ENCODE measurements at regions not wholly inside any gene's neighbourhood (a gene's known extent, or its start where the extent isn't known, plus 50 kb on each side); places are given as distances from the start of the nearest gene placed in this dataset.

DNA sequence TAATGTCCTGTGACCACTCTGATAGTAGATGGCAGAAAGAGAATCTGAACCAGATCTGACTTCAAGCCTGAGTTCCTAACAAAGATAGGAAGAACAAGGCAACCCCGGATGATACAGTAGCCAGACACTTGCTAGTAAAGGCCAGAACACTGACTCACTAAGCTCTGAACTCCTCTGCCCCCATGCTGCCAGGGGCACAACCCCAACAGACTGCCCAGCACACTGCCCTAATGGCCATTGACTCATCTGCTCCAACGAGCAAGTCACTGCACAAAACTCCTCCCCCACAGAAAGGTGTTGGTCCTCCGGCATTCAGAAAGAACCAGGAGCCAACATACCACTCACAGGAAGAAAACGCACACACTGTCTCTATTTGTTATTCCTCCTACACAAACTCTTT is 179.6 kb upstream of the NUDT4 start:
- TF ChIP-seq CTCF (IDR thresholded peaks at IDR 0.05; ENCODE audit: insufficient read depth, low read length, missing control alignments) = no peak
- CTCF ChIA-PET = interaction anchor here (1.5 kb wide), 1 partner anchor 11 kb away, joined by 3 read pairs; no protein-coding TSS in a partner anchor
- DNase-seq (ENCODE audit: low read depth, low spot score) = no peak
- POLR2A ChIA-PET = no interaction called here
- no peak overlapping the region for H3K4me3 ChIP-seq (ENCODE audit: low read depth, low read length)

DNA sequence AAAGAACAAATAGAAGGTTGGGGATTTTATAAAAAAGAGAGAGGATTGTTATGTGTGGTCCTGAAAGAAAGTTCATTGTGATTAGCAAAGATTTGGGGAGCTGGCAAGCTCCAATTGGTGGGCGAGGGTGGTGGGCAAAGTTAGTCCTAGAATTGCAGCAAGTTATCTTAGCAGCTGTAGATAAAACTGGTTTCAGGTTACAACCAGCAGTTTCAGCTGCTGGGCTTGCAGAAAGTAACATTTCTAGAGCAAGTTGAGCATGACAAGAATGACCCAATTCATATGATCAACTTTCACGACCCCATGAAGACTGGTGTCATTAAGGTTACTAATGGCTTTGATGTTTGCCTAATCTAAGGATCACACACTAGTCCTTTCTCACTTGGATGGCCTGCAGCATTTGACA is 177.9 kb upstream of the NUDT4 start:
- POLR2A ChIA-PET = no interaction called here
- H3K4me3 ChIP-seq (ENCODE audit: low read depth, low read length) = no peak overlapping the region
- TF ChIP-seq CTCF (IDR thresholded peaks at IDR 0.05; ENCODE audit: insufficient read depth, low read length, missing control alignments) = no peak
- DNase-seq (ENCODE audit: low read depth, low spot score) = no peak
- CTCF ChIA-PET = interaction anchor here (1.8 kb wide), 1 partner anchor 14 kb away, joined by 3 read pairs; no protein-coding TSS in a partner anchor

DNA sequence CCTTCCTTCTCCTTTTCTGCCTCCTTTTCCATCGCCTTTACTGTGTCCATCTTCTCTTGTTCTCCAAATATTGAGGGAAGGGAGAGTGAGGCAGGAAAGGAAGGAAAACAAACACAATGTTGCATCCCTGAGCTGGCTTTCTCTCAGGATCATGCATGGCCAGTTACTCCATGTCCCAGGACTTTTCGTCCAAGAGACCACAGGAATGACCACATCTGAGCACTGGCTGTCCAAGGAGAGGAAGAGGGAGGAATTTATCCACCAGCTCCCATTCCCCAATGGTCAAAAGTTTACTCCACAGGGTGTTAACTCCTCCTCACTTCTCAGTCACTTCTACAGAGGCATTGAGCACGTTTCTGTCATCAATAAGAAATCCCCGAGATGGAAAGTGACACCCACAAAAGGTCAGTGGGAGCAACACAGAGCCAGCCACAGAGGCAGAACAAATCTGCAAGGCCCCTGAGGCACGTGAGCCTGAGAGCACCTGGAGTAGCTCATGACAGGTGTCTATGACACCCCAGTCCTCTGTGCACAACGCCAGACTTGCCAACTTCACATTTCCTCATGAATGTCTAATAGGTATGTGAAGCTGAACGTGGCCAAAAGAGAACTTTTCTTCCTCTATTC is 177.3 kb upstream of the NUDT4 start:
- no peak for DNase-seq (ENCODE audit: low read depth, low spot score)
- H3K4me3 ChIP-seq (ENCODE audit: low read depth, low read length) = no peak overlapping the region
- ChIA-PET POLR2A (no interaction called here), CTCF (interaction anchor here (1.8 kb wide), 1 partner anchor 13 kb away, joined by 3 read pairs; no protein-coding TSS in a partner anchor)
- no peak for TF ChIP-seq CTCF (IDR thresholded peaks at IDR 0.05; ENCODE audit: insufficient read depth, low read length, missing control alignments)

DNA sequence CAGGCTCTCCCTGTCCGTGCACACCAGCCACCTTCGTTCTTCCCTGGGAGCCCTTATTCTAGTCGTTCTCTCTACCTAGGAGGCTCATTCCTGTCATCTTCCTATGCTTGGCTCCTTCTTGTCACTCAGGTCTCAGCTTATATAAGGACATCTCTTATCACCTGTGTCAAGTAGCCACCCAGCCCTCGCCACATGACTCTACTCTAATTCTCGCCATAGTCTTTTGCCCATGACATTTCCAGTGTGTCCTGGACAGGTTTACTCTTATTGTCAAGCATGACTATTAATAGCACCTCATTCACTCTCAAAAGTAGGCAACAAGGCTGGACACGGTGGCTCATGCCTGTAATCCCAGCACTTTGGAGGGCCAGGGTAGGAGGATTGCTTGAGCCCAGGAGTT is 175.7 kb upstream of the NUDT4 start:
- no peak for DNase-seq (ENCODE audit: low read depth, low spot score)
- ChIA-PET CTCF (interaction anchor here (0.8 kb wide), 1 partner anchor 11 kb away, joined by 3 read pairs; no protein-coding TSS in a partner anchor), POLR2A (no interaction called here)
- H3K4me3 ChIP-seq (ENCODE audit: low read depth, low read length) = no peak overlapping the region
- no peak for TF ChIP-seq CTCF (IDR thresholded peaks at IDR 0.05; ENCODE audit: insufficient read depth, low read length, missing control alignments)

- no peak for DNase-seq (ENCODE audit: low read depth, low spot score)
- no peak overlapping the region for H3K4me3 ChIP-seq (ENCODE audit: low read depth, low read length)
- no peak for TF ChIP-seq CTCF (IDR thresholded peaks at IDR 0.05; ENCODE audit: insufficient read depth, low read length, missing control alignments)
- ChIA-PET POLR2A (no interaction called here), CTCF (interaction anchor here (0.8 kb wide), 1 partner anchor 12 kb away, joined by 3 read pairs; no protein-coding TSS in a partner anchor)
Measured at GRCh38 chr12:93202688-93203087, 175.0 kb upstream of the NUDT4 start.

- no peak for DNase-seq (ENCODE audit: low read depth, low spot score)
- TF ChIP-seq CTCF (IDR thresholded peaks at IDR 0.05; ENCODE audit: insufficient read depth, low read length, missing control alignments) = no peak
- no peak overlapping the region for H3K4me3 ChIP-seq (ENCODE audit: low read depth, low read length)
- POLR2A ChIA-PET = no interaction called here
- CTCF ChIA-PET = interaction anchor here (0.8 kb wide), 1 partner anchor 10 kb away, joined by 3 read pairs; no protein-coding TSS in a partner anchor
Measured at GRCh38 chr12:93203361-93203760, 174.4 kb upstream of the NUDT4 start.

Measured in AG04449 (cell line).